CD4-positive, alpha-beta T cell (primary cell): ENCODE measurements at regions not wholly inside any gene's neighbourhood (a gene's known extent, or its start where the extent isn't known, plus 50 kb on each side); places are given as distances from the start of the nearest gene placed in this dataset.

Source experiments
- ATAC-seq: fragments of 200-7000 bp; cut with Tn5 transposase; one replicate; pipeline ENCODE4 v1.10.0; 2022; ENCODE audit warnings: mild to moderate bottlenecking; ENCODE audit not compliant: poor library complexity
- CTCF ChIA-PET: fragments of 350-600 bp; sonication (Branson Sonifier 250); formaldehyde crosslinking; loops from one replicate; lab custom pipeline; 2021; ENCODE audit warnings: antibody characterized with exemption, inconsistent platforms; lab: Charles Lee
- POLR2A ChIA-PET: fragments of 350-600 bp; sonication (Branson Sonifier 250); formaldehyde crosslinking; loops from one replicate; lab custom pipeline; 2021; ENCODE audit warnings: antibody characterized with exemption, inconsistent platforms; lab: Charles Lee
- DNase-seq, 14 experiments: peaks; one replicate each; pipeline ENCODE4 v3.0.0-alpha.2; 2013 to 2020; ENCODE audit warnings: mixed read lengths in 2 of 14
- H3K27ac ChIP-seq, 2 donors: one replicate each; pipeline versions ENCODE4 v1.5.1 to v1.7.0; 2013; ENCODE audit warnings: low read length in 2 of 2, low read depth in 1 of 2, mild to moderate bottlenecking in 1 of 2
- H3K27me3 ChIP-seq, 2 experiments: 1 replicate in 1 of 2; 2 replicates in 1 of 2; pipeline versions ENCODE4 v1.6.1 to v1.7.0; 2013; ENCODE audit warnings: low read length in 2 of 2, control low read depth in 1 of 2, mild to moderate bottlenecking in 1 of 2, moderate library complexity in 1 of 2; ENCODE audit not compliant: insufficient read depth in 2 of 2, control insufficient read depth in 1 of 2
- H3K36me3 ChIP-seq: one replicate; pipeline ENCODE4 v1.6.1; 2013; ENCODE audit warnings: low read length, control low read depth; ENCODE audit not compliant: insufficient read depth
- H3K4me1 ChIP-seq: one replicate; pipeline ENCODE4 v1.6.1; 2013; ENCODE audit warnings: low read length, control low read depth; ENCODE audit not compliant: insufficient read depth
- H3K4me3 ChIP-seq: one replicate; pipeline ENCODE4 v1.5.1; 2013; ENCODE audit warnings: mild to moderate bottlenecking, low read length, moderate library complexity
- H3K9me3 ChIP-seq, 2 experiments: 1 replicate in 1 of 2; 2 replicates in 1 of 2; pipeline versions ENCODE4 v1.6.1 to v1.7.0; 2013; ENCODE audit warnings: low read length in 2 of 2, mild to moderate bottlenecking in 2 of 2, control low read depth in 1 of 2, moderate library complexity in 1 of 2; ENCODE audit not compliant: control insufficient read depth in 1 of 2, insufficient read depth in 1 of 2
- H3K27ac Mint-ChIP-seq: one replicate; pipeline ENCODE4 v1.8.0; 2020; ENCODE audit warnings: mixed read lengths
- H3K27me3 Mint-ChIP-seq: one replicate; pipeline ENCODE4 v1.8.0; 2021; ENCODE audit warnings: mixed read lengths
- H3K36me3 Mint-ChIP-seq: one replicate; pipeline ENCODE4 v1.8.0; 2021; ENCODE audit warnings: low read depth, mixed read lengths
- H3K4me1 Mint-ChIP-seq: one replicate; pipeline ENCODE4 v1.8.0; 2021; ENCODE audit warnings: low read depth, mixed read lengths
- H3K4me3 Mint-ChIP-seq: one replicate; pipeline ENCODE4 v1.8.0; 2020; ENCODE audit warnings: mild to moderate bottlenecking, mixed read lengths
- H3K9me3 Mint-ChIP-seq: one replicate; pipeline ENCODE4 v1.8.0; 2020; ENCODE audit warnings: mixed read lengths
- intact Hi-C, 2 experiments: fragments of 100-400 bp; cut with DNase I in 1 of 2; cut with micrococcal nuclease in 1 of 2; formaldehyde crosslinking; loops; one replicate each; pipeline versions ENCODE4 v1.15.1 to v1.9.0; 2023 to 2025; cut with DNase I, micrococcal nuclease
- TF ChIP-seq, protein P1 (sequence below): fragments of 200-600 bp; IDR thresholded peaks from one replicate; pipeline ENCODE4 v1.8.0; 2022; ENCODE audit warnings: antibody characterized with exemption, mild to moderate bottlenecking

DNA sequence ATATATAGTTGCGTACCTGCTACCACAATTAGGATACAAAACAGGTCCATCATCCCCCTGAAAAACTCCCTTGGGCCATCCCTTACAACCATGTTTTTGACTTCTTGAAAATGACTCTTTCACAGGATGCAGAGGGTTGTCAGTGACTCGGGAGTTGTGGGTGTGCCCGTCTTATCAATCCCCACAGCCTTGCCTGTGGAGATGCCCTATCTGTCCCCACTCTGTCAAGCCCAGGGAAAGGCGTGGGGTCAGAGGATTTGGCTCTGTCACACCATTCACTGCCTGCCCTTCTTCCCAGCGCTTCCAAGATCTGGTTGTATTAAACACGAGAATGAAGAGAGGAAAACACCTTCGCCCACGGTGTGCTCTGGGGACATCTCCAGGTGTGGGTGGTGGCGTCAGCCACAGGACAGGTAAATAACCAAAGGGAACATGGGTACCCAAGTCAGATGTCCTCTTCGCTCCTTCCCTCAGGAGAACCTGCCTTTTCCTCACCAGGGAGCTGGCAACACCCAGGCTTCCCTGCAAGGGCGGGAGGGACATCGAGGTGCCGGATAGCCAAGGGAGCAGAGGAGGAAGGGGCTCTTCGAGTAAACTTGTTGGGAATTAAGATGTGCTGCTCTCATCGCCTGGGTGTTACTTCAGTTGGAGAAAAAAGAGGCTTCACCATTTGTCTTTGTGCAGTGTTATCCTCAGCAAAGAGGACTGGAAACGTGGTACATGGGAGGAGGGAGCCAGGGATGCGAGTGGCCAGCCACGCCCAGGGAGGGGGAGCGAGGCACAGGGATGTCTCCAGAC lies 100.3 kb downstream of the B3GNT2 start:
- TF ChIP-seq, protein P1, sequence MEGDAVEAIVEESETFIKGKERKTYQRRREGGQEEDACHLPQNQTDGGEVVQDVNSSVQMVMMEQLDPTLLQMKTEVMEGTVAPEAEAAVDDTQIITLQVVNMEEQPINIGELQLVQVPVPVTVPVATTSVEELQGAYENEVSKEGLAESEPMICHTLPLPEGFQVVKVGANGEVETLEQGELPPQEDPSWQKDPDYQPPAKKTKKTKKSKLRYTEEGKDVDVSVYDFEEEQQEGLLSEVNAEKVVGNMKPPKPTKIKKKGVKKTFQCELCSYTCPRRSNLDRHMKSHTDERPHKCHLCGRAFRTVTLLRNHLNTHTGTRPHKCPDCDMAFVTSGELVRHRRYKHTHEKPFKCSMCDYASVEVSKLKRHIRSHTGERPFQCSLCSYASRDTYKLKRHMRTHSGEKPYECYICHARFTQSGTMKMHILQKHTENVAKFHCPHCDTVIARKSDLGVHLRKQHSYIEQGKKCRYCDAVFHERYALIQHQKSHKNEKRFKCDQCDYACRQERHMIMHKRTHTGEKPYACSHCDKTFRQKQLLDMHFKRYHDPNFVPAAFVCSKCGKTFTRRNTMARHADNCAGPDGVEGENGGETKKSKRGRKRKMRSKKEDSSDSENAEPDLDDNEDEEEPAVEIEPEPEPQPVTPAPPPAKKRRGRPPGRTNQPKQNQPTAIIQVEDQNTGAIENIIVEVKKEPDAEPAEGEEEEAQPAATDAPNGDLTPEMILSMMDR = no peak
- intact Hi-C loops = no loop called here

DNA sequence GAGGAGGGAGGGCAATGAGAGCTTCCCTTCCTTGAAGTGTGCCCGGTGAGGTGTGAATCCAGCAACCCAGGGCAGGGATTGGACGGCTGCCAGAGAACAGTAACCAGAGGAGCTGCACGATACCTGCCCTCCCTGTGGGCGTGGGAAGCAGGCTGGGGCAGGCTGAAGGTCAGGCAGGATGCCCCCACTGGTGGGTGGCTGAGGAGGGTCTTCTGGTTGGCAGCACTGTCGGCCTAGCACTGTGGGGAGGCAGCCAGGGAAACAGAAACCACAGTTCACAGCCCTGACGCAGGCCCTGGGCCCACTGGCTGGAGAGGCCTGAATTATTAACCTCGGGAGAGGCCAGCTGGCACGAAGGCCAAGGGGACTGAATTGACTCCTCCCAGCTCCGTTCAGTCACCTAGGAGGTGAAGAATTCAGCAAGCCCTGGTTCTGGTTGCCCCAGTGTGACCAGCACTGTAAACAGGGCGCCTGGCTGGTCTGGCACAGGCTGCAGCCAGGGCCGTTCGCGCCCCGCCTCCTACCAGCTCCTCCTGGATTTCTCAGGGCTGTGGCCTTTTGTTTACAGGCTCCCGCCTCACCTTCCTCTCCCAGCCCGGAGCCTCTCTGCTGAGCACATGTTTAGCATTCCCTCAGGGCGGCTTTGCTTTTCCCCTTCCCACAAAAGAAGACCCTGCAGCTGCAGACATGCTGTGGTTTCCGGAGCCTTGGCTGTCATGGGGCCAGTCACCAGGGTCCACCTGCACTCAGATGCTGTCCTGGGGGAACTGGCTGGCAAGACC lies 97.8 kb downstream of the B3GNT2 start:
- H3K4me3 ChIP-seq = no peak overlapping the region
- H3K27ac ChIP-seq = no peak overlapping the region
- Mint-ChIP-seq H3K27ac (no peak overlapping the region), H3K9me3 (no peaks in the 10 kb centered on the region), H3K4me1 (no peaks in the 10 kb centered on the region), H3K4me3 (no peak overlapping the region), H3K27me3 (no peaks in the 10 kb centered on the region), H3K36me3 (no peaks in the 10 kb centered on the region)
- H3K36me3 ChIP-seq = no peaks in the 10 kb centered on the region
- TF ChIP-seq, protein P1 = no peak
- H3K4me1 ChIP-seq = no peaks in the 10 kb centered on the region
- ChIA-PET CTCF (no interaction called here), POLR2A (no interaction called here)
- H3K9me3 ChIP-seq = no peaks in the 10 kb centered on the region
- intact Hi-C loops = no loop called here
- no peak for DNase-seq
- ATAC-seq = no peak
- no peaks in the 10 kb centered on the region for H3K27me3 ChIP-seq

More for the DNA sequence above, 100.3 kb downstream of the B3GNT2 start:
- no peak overlapping the region for H3K4me3 Mint-ChIP-seq
- H3K4me3 ChIP-seq = no peak overlapping the region
- no peaks in the 10 kb centered on the region for H3K4me1 ChIP-seq
- H3K27me3 Mint-ChIP-seq = no peaks in the 10 kb centered on the region
- H3K27ac Mint-ChIP-seq = no peak overlapping the region
- no peaks in the 10 kb centered on the region for H3K9me3 Mint-ChIP-seq
- ATAC-seq (no peak), DNase-seq (no peak)
- H3K9me3 ChIP-seq = no peaks in the 10 kb centered on the region
- H3K36me3 Mint-ChIP-seq = no peaks in the 10 kb centered on the region
- H3K27me3 ChIP-seq = no peaks in the 10 kb centered on the region
- H3K36me3 ChIP-seq = no peaks in the 10 kb centered on the region
- ChIA-PET CTCF (no interaction called here), POLR2A (no interaction called here)
- H3K27ac ChIP-seq = no peak overlapping the region
- H3K4me1 Mint-ChIP-seq = no peaks in the 10 kb centered on the region

DNA sequence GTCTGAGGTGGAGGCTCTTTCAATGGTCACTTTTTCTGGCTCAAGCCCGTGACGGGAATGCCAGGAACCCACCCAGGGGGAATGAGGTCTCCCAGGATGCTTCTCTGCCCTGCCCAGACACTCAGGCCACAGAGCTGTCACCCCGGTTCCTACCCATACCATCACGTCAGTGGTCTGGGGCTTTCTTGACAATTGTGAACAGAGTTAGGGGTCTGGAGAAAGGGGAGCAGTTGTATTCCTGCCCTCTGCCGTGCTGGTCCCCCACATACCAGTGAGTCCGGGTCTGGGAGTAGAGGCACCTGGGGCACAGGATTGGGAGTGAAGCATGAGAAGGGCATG lies 97.2 kb downstream of the B3GNT2 start:
- Mint-ChIP-seq H3K27me3 (no peaks in the 10 kb centered on the region), H3K4me1 (no peaks in the 10 kb centered on the region), H3K27ac (no peak overlapping the region), H3K9me3 (no peaks in the 10 kb centered on the region), H3K4me3 (no peak overlapping the region), H3K36me3 (no peaks in the 10 kb centered on the region)
- ATAC-seq (no peak), DNase-seq (no peak)
- Histone ChIP-seq H3K27ac (no peak overlapping the region), H3K4me3 (no peak overlapping the region), H3K27me3 (no peaks in the 10 kb centered on the region), H3K36me3 (no peaks in the 10 kb centered on the region), H3K4me1 (peaks cover 1% of the 10 kb centered on the region), H3K9me3 (no peaks in the 10 kb centered on the region)
- CTCF ChIA-PET = no interaction called here
- TF ChIP-seq, protein P1 = no peak
- intact Hi-C loops = no loop called here
- POLR2A ChIA-PET = no interaction called here
